PC-3 (cell line): ENCODE measurements at regions not wholly inside any gene's neighbourhood (a gene's known extent, or its start where the extent isn't known, plus 50 kb on each side); places are given as distances from the start of the nearest gene placed in this dataset.

Source experiments
- CTCF ChIP-seq: fragments of 300-600 bp; sonication (generic); conservative IDR thresholded peaks from 2 replicates; pipeline ENCODE4 v1.5.1; 2017; ENCODE audit warnings: antibody characterized with exemption, low read depth, mild to moderate bottlenecking, low read length
- EZH2phosphoT487 ChIP-seq: fragments of 300-600 bp; sonication (generic); IDR thresholded peaks from 2 replicates; pipeline ENCODE4 v1.6.1; 2018; ENCODE audit warnings: mild to moderate bottlenecking, antibody characterized with exemption, low read length, borderline replicate concordance

DNA sequence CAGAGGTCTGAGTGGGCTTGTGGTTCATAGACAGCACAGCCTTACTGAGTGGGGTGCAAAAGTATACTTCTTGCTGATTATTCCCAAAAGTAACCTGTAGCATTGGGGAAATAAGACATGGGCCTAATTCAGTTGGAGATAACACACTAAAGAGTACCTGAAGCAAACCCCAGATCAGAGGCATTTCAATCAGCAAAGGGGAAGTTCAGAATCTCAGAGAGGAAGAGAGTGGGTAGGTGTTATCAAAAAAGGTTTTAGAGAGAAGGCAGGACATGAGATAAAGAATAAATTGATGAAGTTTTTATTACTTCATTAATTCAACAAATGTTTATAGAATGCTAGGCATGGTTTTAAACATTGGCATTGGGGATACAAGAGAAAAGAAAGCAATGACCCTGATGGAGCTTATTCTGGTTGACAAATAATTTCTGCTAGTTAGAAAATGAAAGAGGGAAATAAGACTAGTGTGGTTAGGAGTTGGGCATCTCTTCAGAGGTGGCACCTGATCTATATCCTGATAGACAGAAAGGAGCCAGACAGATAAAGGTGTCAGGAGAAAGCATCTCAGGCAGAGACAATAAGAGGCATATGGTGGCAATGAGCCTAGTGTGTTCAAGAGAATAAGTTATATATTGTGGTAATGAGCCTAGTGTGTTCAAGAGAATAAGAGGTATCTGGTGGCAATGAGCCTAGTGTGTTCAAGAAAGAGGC is 153.8 kb upstream of the SETBP1 start:
- TF ChIP-seq CTCF (no peak), EZH2phosphoT487 (no peak)
